Uterus (tissue), 3 donors: ENCODE measurements at regions not wholly inside any gene's neighbourhood (a gene's known extent, or its start where the extent isn't known, plus 50 kb on each side); places are given as distances from the start of the nearest gene placed in this dataset.

Experiments used
- DNase-seq, 2 donors: peaks; one replicate each; pipeline ENCODE4 v3.0.0-alpha.2; 2019 to 2020
- H3K27ac ChIP-seq, 2 donors: fragments of 200-600 bp; sonication (generic); 1 replicate in 1 of 2; 2 replicates in 1 of 2; pipeline ENCODE4 v1.5.1; 2016 to 2018
- H3K27me3 ChIP-seq, 2 donors: fragments of 200-600 bp; sonication (generic); one replicate each; pipeline ENCODE4 v1.5.1; 2018 to 2019; ENCODE audit warnings: control low read depth in 1 of 2
- H3K36me3 ChIP-seq, 2 donors: fragments of 200-600 bp; sonication (generic); one replicate each; pipeline ENCODE4 v1.5.1; 2019; ENCODE audit warnings: control low read depth in 1 of 2
- H3K4me1 ChIP-seq, 2 donors: fragments of 200-600 bp; sonication (generic); one replicate each; pipeline ENCODE4 v1.5.1; 2018 to 2019; ENCODE audit warnings: control low read depth in 1 of 2
- H3K4me3 ChIP-seq, 2 donors: fragments of 200-600 bp; sonication (generic); 1 replicate in 1 of 2; 2 replicates in 1 of 2; pipeline ENCODE4 v1.5.1; 2018 to 2019; ENCODE audit warnings: mild to moderate bottlenecking in 1 of 2
- H3K9me3 ChIP-seq, 2 donors: fragments of 200-600 bp; sonication (generic); one replicate each; pipeline ENCODE4 v1.5.1; 2019; ENCODE audit warnings: control low read depth in 1 of 2
- CTCF ChIP-seq, 4 experiments: fragments of 200-600 bp in 2 of 4; fragments of 450-650 bp in 2 of 4; sonication (generic) in 2 of 4; IDR thresholded peaks; one replicate each; pipeline ENCODE4 v1.5.1; 2016 to 2019; ENCODE audit warnings: antibody characterized with exemption in 4 of 4, mild to moderate bottlenecking in 2 of 4, moderate library complexity in 1 of 4
- POLR2A ChIP-seq, 2 donors: fragments of 450-650 bp; IDR thresholded peaks; one replicate each; pipeline ENCODE4 v1.6.1; 2016; ENCODE audit warnings: antibody characterized with exemption in 2 of 2, mild to moderate bottlenecking in 1 of 2, moderate library complexity in 1 of 2
- intact Hi-C: fragments of 100-400 bp; cut with DNase I; formaldehyde crosslinking; loops from one replicate; pipeline ENCODE4 v1.15.1; 2023; ENCODE audit warnings: low total_unique reads
- donor health status: DM: yes; HTN: yes; CAD: no.

DNA sequence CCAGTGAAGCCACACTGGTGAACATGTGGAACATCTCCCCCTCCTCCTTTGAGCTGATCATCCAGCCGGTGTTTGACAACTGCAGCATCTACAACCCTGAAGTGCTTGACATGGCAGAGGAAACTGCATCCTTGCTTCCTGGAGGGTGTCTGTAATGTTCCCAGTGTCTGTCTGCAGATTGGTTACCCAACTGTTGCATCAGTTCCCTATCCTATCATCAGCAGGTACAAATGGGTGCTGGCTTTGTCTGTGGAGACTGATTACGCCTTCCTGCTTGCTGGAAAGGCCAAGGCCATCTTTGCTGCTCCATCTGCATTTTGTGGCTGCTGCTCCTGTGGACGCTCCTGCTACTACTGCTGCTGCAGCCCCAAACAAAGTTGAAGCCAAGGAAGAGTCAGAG is 83.5 kb downstream of the SKA1 start:
- no peak overlapping the region for H3K4me3 ChIP-seq
- DNase-seq: no peak
- H3K27ac ChIP-seq: no peak overlapping the region
- no peaks in the 10 kb centered on the region for H3K9me3 ChIP-seq
- H3K36me3 ChIP-seq: no peaks in the 10 kb centered on the region
- intact Hi-C loops: no loop called here
- no peak for TF ChIP-seq POLR2A (IDR thresholded peaks at IDR 0.05)
- TF ChIP-seq CTCF (IDR thresholded peaks at IDR 0.05): no peak
- no peaks in the 10 kb centered on the region for H3K4me1 ChIP-seq
- H3K27me3 ChIP-seq: no peaks in the 10 kb centered on the region

DNA sequence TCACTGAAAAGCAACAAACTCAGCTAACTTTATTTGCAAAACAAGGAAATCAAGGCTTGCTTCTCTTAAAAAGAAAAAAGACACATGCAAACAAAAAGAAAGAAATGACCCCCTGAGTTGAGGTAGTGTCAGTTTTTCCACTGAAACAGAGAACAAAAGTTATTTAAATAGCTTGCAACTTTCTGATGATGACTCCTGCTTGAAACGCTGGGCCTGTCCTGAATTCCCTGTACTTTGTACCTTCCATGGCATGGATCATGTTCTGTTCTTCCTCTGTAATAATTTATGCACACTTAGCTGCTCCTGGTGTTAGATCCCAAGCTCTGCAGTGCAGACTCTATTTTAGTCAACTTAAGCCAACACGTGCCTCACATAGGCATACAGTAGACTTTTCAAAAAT is 84.0 kb downstream of the SKA1 start:
- no peak for DNase-seq
- Histone ChIP-seq H3K9me3 (no peaks in the 10 kb centered on the region), H3K27ac (no peak overlapping the region), H3K27me3 (no peaks in the 10 kb centered on the region), H3K4me3 (no peak overlapping the region), H3K4me1 (no peaks in the 10 kb centered on the region), H3K36me3 (no peaks in the 10 kb centered on the region)
- intact Hi-C loops: no loop called here
- no peak for TF ChIP-seq CTCF (IDR thresholded peaks at IDR 0.05)
- TF ChIP-seq POLR2A (IDR thresholded peaks at IDR 0.05): no peak

DNA sequence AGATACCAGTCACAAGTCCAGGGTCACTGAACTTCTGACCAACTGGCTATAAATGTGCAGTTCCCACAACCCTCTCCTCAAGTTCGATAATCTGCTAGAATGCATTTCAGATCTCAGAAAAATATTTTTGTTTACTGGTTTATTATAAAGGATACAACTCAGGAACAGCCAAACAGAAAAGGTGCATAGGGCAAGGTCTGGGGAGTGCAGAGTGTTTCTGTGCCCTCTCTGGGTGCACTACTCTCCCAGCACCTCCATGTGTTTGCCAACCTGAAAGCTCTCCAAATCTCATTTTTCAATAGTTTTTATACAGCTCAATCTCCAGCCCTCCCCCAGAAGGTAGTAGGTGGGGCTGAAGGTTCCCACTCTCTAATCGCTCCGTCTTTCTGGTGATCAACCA is 85.2 kb downstream of the SKA1 start:
- TF ChIP-seq CTCF (IDR thresholded peaks at IDR 0.05) (no peak), POLR2A (IDR thresholded peaks at IDR 0.05) (no peak)
- no peak for DNase-seq
- intact Hi-C loops: no loop called here
- no peak overlapping the region for H3K27ac ChIP-seq
- no peak overlapping the region for H3K4me3 ChIP-seq
- H3K4me1 ChIP-seq: no peaks in the 10 kb centered on the region
- no peaks in the 10 kb centered on the region for H3K9me3 ChIP-seq
- no peaks in the 10 kb centered on the region for H3K27me3 ChIP-seq
- no peaks in the 10 kb centered on the region for H3K36me3 ChIP-seq

GRCh38 chr18:50460716-50461115 is 85.9 kb downstream of the SKA1 start:
- H3K27ac ChIP-seq: no peak overlapping the region
- intact Hi-C loops: no loop called here
- TF ChIP-seq POLR2A (IDR thresholded peaks at IDR 0.05) (no peak), CTCF (IDR thresholded peaks at IDR 0.05) (no peak)

GRCh38 chr18:50461251-50461650 is 86.4 kb downstream of the SKA1 start:
- Histone ChIP-seq H3K27me3 (no peaks in the 10 kb centered on the region), H3K4me1 (no peaks in the 10 kb centered on the region), H3K9me3 (no peaks in the 10 kb centered on the region), H3K27ac (no peak overlapping the region), H3K36me3 (no peaks in the 10 kb centered on the region), H3K4me3 (no peak overlapping the region)
- TF ChIP-seq POLR2A (IDR thresholded peaks at IDR 0.05): no peak
- TF ChIP-seq CTCF (IDR thresholded peaks at IDR 0.05): no peak
- no peak for DNase-seq
- intact Hi-C loops: no loop called here

More at GRCh38 chr18:50460716-50461115, 85.9 kb downstream of the SKA1 start:
- H3K27me3 ChIP-seq: no peaks in the 10 kb centered on the region
- H3K36me3 ChIP-seq: no peaks in the 10 kb centered on the region
- H3K9me3 ChIP-seq: no peaks in the 10 kb centered on the region
- no peak for DNase-seq
- no peak overlapping the region for H3K4me3 ChIP-seq
- H3K4me1 ChIP-seq: no peaks in the 10 kb centered on the region
